SIG-M5 treated with dmso at 0.1 percent for 504 hours (cell line): ENCODE measurements at regions not wholly inside any gene's neighbourhood (a gene's known extent, or its start where the extent isn't known, plus 50 kb on each side); places are given as distances from the start of the nearest gene placed in this dataset.

Source experiments
- DNase-seq: peaks from one replicate; lab custom pipeline; 2025; ENCODE audit not compliant: unreplicated experiment; lab: John Stamatoyannopoulos, UW

DNA sequence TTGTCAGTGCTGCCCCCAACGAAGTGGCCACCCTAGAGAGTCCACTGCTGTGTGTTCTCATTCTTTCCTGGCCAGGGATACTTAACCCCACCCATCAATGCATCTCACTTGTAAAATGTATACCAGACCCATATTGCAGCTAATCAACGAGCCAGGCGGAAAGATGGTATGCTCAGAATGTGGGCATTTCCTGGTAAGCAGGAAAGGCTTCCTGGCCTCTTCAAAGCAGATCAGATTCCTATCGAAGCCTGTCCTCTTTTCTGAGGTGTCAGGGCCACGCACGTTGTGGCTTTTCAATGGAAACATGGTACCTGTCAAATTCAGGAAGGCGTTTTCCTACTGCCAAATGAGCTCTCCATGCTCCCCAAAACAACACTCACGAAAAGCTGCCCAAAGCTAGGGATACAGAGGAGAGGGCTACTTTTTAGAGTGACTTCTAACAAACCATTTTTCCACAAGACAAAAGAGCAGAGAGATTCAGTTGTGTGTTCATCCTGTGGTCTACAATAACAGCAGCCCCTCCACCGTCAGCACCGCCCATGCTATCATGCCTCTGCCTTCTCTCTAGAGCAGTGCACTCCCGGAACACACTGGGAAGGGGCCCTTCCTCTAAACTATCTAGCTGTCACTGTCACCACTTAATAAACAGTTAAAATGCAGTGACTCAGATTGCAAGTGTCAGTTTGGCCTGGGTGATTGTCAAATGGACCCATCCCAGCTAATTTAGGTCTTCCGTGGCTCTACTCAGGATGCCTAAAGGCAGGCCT is 535.1 kb downstream of the RNF144A start:
- no peak for DNase-seq

DNA sequence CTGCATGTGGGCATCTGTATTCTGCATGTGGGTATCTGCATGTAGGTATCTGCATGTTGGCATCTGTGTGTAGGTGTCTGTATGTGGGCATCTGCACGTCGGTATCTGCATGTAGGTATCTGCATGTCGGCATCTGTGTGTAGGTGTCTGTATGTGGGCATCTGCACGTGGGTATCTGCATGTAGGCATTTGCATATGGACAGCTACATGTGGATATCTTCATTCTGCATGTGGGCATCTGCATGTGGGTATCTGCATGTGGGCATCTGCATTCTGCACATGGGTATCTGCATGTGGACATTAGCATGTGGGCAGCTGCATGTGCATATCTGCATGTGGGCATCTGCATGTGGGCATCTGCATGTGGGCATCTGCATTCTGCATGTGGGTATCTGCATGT is 537.4 kb downstream of the RNF144A start:
- no peak for DNase-seq

DNA sequence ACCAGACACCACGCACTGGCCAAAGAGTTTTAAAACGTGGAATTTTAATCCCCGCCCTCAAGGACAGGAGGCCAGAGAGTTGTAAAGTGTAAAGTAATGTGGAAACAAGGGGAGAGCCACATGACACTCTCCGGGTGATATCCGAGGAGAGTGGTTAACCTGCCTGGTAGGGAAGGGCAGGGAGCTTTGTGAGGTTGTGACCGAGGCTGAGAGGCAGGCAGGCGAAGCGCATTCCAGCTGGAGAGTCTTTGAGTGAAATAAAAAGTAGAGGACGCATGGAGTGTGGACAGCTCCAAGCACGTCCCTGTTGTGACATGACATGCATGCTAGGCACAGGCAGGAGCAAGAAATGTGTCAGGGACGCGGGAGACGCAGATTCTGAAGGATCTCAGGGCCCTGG is 539.5 kb downstream of the RNF144A start:
- DNase-seq = no peak

DNA sequence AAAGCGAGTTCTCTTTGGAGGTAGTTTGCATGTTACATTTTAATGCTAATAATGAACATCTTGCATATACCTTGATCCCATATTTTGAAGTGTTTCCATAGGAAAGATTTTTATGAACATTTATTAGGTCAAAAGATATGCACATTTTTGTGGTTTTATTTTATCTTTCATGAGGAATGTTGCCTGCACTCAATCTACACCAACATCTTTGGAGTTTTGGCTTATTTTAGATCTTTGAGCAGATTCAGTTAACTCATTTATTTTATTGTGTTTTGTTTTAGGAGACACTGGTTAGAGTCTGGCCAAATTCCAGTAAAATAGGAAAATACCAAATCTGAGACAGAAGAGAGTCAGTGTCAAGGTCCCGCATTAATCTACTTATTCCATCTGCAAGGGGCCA is 540.9 kb downstream of the RNF144A start:
- DNase-seq = no peak

DNA sequence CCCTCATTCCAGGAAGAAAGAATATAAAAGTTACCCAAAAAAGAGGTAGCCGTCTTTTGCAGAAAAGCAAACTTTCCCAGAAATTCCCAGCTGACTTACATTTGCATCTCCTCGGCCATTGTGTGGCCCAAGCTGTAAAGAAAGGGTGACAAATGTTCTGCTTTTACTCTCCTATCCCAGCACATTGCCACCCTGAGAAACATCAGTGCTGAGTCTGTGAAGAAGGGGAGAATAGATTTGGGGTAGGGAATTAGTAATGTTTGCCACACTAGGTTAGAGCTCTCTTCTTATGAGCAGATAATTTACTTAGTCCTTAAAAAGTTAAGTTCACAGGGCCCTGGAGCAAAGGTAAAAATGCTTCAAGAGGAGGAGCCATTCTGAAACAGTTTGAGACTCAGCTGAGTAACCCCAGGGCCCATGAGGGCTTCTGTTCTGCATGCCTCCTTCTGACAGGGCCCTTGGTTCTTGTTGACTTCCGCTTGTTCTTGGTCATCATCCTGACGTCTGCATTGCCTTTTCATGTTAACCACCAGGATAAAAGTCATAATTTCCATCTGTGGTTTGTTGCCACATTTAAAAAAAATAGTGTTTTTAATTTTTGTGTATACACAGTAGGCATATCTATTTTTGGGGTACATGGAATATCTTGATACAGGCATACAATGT is 550.7 kb downstream of the RNF144A start:
- DNase-seq = no peak

DNA sequence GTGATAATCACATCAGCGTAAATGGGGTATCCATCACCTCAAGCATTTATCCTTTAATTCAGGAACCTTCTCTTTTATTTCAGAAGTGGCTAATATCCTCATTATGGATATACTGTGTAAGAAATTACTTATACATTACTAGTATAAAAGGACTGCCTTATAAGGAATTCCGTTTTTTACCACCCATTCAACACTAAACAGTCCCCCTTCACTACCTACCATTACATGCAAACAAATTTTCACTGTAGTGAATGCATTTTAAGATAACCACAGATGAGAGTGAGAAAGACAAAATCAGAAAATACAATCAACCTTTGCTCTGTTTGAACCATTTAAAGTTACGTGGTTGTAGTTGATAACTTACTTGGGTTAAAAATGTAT is 551.2 kb downstream of the RNF144A start:
- no peak for DNase-seq

DNA sequence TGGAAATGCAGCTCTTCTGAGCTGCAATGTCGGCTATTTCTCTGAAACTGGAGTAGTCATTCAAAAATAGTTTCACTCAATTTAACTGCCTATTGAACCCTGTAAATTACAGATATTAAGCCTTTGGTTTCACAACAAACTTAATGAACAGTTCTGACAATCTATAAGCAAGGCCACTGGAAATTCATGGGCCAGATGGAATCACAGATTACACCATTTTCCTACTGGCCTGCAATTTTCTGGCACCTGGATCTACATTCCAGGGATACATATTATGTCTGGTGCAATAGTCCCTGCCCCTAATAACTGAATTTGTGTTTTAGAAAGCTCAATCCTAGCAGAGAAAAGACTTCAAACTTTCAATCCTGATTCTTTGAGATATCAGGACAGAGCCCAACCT is 551.7 kb downstream of the RNF144A start:
- DNase-seq = no peak

DNA sequence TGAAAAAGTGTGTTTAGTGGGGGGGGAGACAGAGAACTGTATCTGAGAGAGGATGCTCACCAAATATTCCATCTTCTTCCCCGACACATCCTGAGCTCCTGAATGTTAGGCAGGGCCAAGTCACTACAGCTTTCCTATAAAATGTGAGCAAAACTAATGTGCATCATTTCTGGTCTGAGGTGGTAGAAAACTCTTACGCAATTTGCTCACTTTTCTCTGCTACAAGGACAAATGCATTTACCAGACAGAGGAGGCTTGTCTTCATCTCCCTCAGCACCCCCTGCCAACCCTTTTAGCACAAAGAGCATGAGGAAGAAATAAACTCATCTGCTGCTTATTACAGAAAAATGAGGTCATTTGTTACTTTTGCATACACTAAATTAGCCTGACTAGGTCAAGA is 554.0 kb downstream of the RNF144A start:
- DNase-seq = no peak

DNA sequence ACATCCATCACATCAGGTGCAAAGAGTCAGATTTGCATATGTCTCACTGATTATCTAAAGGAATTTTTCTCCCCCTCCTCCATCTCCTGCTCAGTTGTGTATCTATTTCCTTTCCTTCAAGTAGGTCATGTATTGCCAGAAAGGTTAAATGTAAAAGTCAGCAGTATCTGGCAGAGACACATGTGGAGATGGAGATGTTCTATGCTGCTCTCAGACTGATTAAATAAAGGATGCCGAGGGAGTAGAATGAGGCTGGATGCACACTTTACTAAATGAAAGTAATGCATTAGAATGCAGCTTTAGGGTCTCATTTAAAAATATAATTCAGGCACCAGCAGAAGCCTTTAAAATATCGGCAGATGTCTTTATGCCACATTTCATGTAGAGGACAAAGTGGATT is 555.3 kb downstream of the RNF144A start:
- no peak for DNase-seq

DNA sequence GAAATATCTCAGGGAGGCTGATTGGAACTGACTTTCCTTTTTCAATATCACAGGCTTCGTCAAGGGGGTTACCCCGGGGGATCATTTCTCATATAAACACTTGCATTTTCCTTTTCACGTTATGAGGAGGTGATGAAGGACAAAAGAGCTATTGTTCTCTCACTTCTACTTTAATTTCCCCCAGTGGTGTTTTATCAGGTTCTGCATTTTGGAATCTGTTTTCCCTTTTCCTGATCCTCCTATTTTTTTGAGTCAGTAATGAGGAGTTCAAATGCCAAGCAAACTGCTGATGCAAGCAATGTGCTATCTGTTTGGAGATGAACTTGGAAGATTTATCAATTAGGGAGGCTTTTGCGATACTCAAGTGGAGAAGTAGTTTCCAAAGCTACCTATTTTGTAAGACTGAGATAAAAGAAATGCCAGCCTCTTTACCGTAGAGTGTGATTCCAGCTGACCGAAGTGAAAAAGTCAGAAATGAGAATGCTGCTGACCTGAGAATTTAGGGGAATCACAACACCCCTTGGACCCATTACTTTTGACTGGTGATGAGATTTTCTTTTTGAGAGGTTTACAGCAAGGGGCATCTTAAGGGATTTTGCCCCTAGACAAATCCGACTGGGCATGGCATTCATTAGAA is 556.0 kb downstream of the RNF144A start:
- DNase-seq = no peak

DNA sequence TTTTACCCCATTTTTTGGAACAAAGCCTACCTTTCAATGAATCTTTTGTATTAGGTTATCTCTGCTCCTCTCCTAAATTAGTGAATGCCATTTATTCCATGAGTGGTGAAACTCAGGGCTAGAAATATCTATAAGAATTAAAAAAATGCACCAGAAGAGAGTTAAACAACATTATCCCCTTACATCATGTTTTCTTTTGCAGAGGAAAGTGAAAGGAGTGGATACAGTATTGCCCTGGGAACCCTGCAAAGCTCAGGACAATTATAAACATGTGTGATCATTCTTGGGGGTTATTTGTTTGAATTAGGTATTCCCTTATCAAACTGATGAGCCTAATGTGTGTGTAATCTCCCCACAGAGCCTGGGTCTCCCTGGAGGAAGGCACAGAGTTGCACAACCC is 559.2 kb downstream of the RNF144A start:
- no peak for DNase-seq

DNA sequence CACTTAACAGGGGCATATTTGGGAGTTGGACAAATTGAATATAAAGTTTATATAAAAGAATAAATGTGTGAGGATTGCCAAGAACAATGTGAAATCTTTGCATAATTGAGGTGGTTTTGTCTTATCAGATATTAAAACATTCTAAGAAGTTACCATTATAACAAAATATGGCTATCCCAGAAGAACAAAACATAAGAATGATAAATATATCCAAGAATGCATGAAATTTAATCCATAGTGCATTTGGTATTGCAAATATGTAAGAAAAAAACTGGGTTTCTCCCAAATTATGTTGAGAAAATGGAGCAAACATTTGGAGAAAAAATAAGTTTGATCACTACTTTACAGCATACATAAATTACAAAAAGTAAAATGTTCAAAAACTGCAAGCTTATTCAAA is 562.4 kb downstream of the RNF144A start:
- no peak for DNase-seq

DNA sequence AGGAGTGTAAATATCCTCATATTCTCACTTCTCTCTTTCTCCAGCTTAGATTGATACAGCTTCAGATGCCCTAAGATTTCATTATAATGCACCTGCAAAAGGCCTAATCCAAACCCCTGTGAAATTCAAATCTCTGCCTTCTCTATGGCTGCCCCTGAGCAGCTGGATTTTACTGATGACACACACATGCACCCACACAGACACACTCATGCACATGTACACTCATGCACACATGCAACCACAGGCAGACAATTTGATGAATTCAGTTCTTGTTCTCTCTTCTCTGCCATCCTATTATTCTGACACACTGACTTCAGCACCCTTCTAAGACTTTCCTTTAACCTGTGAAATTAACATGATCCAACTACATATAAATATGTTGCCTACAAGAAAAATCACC is 563.2 kb downstream of the RNF144A start:
- no peak for DNase-seq

DNA sequence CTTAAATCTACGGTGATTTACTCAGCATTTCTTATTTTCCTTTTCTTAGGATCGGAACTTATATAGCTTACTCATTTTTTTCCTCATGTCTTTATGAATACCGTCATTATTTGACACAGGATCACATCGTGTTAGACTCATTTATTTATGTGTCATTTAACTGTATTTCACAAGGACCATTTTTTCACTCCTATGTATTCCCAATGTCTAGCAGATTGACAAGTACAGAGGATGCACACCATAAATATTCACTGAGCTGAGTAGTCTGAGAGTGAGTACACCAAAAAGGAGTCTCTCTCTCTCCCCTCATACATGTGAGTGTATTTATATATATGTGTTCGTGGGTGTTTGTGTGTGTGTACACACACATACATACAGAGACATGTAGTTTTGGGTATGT is 573.5 kb downstream of the RNF144A start:
- DNase-seq = no peak

DNA sequence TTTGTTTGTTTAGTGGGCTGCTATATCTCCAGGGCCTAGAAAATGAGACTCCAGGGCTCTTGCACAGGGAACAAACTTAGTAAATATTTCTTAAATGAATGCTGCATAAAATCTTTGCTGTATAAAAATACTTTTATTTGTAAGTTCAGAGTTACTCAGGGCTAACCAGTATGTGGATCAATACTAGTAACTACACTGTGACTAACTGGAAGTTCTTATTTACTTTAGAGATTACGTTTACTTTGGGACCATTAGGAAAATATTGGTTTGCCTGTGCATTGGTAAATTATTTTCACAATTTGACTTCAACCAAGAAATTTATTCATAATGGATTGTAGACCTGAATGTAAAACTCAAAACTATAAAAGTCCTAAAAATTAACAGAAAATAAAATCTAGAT is 575.5 kb downstream of the RNF144A start:
- DNase-seq = no peak

DNA sequence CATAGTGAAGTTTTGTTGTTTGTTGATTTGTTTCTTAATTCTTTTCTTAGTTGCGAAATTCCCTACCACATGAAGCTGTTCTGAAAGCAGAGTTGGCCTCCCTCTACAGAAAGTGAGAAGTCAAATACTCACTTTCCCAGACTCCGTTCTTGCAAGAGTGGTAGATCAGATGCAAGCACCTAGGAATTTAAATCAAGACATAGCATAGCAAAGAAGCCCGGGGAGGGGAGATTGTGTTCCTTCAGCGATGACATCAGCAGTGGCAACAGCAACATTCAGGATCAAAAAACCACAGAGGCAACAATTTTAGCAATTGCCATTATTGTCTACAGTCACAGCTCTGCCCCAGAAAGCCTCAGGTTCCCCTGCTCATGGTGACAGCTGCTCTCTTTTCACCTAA is 580.0 kb downstream of the RNF144A start:
- no peak for DNase-seq

DNA sequence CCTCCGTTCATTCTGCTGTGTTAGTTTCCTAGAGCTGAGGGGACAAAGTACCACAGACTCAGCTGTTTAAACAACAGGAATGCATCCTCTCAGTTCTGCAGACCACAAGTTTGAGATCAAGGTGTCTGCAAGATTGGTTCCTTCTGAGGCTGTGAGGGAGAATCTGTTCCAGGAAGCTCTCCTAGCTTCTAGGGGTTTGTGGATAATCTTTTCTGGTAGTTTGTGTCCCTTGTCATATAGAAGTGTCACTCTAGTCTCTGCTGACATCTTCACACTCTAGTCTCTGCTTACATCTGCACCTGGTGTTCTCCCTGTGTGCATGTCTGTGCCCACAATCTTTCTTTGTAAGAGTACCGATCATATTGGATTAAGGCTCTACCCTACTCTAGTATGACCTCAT is 581.8 kb downstream of the RNF144A start:
- no peak for DNase-seq

DNA sequence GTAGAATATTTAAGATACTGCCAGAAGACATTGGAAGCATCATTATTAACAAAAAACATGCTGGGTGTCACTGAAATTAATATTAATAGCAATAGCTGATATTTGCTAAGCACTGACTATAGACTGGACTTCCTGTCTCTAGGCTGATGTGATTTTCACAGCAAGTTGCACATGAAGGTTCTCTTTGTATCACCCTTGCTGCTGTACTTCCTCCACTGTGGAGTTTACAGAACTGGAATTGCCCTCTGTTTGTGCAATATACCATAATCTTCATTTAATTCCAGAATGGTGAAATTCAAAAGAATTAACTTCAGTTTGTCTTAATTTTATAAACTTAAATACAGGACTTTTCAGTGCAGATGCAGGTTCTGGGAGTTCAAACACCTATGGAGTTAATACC is 585.1 kb downstream of the RNF144A start:
- no peak for DNase-seq

DNA sequence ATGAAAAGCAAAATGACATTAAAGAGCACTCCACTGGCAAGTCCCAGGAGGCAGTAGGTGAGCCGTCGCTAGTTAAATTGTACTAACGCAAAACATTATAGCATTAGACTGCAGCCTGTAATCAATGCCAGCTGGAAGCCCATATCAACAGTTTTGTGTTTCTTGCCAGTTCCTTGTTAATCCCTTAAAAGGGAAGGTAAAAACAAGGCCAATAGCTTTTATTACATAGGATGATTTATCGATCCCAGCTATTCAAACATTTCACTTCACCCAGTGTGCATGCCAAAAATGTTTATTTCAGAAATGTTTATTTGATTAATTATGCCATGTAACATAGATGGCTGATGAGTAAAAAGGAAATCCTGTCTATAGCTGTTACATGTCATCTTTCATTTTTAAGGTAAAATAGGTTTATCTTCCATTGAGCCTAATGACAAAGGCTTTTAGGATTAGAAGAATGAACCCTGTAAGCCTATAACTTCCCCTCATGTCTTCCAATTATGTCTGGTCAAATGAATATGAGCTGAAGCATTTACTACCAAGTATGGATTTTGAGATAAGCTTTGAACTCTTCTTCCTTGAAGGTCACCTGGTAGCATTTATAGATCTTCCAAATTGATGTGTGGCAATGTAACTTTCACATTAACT is 591.2 kb downstream of the RNF144A start:
- no peak for DNase-seq

DNA sequence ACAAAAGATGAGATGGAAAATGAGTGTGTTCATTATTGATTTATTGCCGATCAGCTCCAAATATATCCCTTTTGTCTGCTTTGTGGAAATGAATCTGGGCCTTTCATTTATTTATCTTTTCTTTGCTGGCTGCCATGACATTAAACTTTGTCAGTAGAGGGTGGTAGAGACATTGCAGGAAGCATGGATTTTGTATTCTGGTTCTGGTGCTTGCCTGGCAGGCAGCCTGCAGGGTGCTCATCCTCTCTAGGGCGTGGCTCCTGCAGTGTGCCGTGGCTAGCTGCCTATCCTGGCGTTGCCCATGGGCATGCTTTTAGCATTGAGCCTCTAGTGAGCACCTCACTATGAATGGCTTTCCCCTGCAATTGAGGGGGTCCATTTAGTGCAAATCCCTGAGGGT is 593.1 kb downstream of the RNF144A start:
- DNase-seq = no peak

DNA sequence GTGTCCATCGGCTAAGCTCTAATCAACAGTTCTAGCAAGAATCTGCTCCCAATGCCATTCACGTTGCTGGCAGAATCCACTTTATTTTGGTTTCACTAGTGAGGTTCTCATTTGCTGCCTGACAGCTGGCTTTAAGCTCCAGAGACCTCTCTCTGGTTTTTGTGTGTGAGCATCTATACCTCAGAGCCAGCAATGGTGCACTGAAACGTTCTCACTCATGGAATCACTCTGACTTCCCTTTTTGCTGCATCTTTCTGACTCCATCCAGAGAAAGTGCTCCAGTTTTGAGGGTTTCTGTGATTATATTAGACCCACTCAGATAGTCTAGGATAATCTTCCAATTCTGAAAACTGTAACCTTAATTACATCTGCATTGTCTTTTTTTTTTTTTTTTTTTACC is 596.6 kb downstream of the RNF144A start:
- DNase-seq = no peak

DNA sequence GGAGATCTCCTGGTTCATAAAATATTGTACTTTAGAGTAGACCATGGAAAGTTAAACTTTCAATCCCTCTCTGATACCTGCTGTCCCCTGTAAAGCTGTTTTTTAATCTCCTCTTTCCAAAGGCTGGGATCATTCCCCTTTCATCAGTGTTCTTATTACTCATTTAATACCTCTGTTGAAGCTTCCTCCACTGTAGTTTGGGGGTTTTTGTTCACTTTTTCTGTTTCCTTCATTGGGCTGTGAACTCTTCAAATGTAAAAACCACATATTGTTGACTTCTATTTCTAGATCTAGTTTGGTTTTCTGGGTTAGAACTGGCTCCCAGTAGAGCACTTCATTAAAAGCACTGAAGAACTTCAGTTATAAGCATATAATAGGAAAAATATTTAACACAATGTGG is 598.1 kb downstream of the RNF144A start:
- no peak for DNase-seq
